ENCODE measurements at regions not wholly inside any gene's neighbourhood (a gene's known extent, or its start where the extent isn't known, plus 50 kb on each side); places are given as distances from the start of the nearest gene placed in this dataset.

DNA sequence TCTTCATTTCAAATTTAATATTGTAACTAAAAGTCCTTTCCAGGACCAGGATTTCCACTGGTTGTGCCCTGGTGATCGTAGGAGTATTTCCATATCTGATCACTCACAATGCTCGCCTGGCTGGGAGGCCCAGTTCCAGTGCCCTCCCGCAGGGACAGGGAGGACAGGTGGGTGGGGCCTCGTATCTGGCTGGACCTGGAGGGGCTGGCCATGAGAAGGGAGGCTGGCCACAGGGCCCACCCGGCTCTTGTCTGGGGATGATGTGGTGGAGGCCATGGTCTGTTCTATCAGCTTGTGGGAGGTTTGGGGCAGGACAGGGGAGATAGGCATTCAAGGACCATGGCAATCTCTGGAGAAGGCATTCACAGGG lies 286.4 kb downstream of the GADD45G start:
- TF ChIP-seq, protein P1, sequence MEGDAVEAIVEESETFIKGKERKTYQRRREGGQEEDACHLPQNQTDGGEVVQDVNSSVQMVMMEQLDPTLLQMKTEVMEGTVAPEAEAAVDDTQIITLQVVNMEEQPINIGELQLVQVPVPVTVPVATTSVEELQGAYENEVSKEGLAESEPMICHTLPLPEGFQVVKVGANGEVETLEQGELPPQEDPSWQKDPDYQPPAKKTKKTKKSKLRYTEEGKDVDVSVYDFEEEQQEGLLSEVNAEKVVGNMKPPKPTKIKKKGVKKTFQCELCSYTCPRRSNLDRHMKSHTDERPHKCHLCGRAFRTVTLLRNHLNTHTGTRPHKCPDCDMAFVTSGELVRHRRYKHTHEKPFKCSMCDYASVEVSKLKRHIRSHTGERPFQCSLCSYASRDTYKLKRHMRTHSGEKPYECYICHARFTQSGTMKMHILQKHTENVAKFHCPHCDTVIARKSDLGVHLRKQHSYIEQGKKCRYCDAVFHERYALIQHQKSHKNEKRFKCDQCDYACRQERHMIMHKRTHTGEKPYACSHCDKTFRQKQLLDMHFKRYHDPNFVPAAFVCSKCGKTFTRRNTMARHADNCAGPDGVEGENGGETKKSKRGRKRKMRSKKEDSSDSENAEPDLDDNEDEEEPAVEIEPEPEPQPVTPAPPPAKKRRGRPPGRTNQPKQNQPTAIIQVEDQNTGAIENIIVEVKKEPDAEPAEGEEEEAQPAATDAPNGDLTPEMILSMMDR (optimal IDR thresholded peaks at IDR 0.05 in 1 of 3, IDR thresholded peaks at IDR 0.05 in 1 of 3, conservative IDR thresholded peaks at IDR 0.05 in 1 of 3; ENCODE audit: extremely low read depth in 1 of 3, insufficient read depth in 2 of 3, low read length in 3 of 3), result no peak
- no peak for TF ChIP-seq EZH2 (IDR thresholded peaks at IDR 0.05; ENCODE audit: low read length)

All from keratinocyte (primary cell).